ENCODE measurements at regions not wholly inside any gene's neighbourhood (a gene's known extent, or its start where the extent isn't known, plus 50 kb on each side); places are given as distances from the start of the nearest gene placed in this dataset.
"Not testable (repeated sequence)": the region's sequence is repeated elsewhere in the genome, so short reads cannot be mapped to it uniquely, and the experiment has no call there.

- H3K27me3 ChIP-seq (replicated peaks; ENCODE audit: insufficient read depth) = no peaks in the 10 kb centered on the region
- no peak overlapping the region for H3K4me3 ChIP-seq
- H3K27ac ChIP-seq = no peak overlapping the region
- no peaks in the 10 kb centered on the region for H3K36me3 ChIP-seq
- intact Hi-C loops (cut with DNase I) = no loop called here
- H3K4me1 ChIP-seq (replicated peaks) = no peaks in the 10 kb centered on the region
- no peaks in the 10 kb centered on the region for H3K9me3 ChIP-seq
- DNase-seq (ENCODE audit: low spot score) = no peak
- TF ChIP-seq POLR2AphosphoS5 (IDR thresholded peaks at IDR 0.05) = no peak
- no peak for TF ChIP-seq POLR2A (IDR thresholded peaks at IDR 0.05)
- WGBS = 79% methylated on average over 2 of the region's 2 CpGs
These were observed 69.9 kb upstream of the NAA35 start for GRCh38 chr9:85871008-85871407.

GRCh38 chr9:85871683-85872082 lies 69.3 kb upstream of the NAA35 start:
- 61% methylated on average over 5 of the region's 5 CpGs for WGBS
- H3K9me3 ChIP-seq; intact Hi-C loops (cut with DNase I): not testable (repeated sequence)

GRCh38 chr9:85872463-85872862 lies 68.5 kb upstream of the NAA35 start:
- Histone ChIP-seq H3K4me3 (no peak overlapping the region), H3K9me3 (no peaks in the 10 kb centered on the region), H3K27ac (no peak overlapping the region), H3K4me1 (replicated peaks) (no peaks in the 10 kb centered on the region), H3K27me3 (replicated peaks; ENCODE audit: insufficient read depth) (no peaks in the 10 kb centered on the region), H3K36me3 (no peaks in the 10 kb centered on the region)
- WGBS = 96% methylated on average over 6 of the region's 6 CpGs
- intact Hi-C loops (cut with DNase I) = no loop called here
- no peak for DNase-seq (ENCODE audit: low spot score)
- TF ChIP-seq POLR2A (IDR thresholded peaks at IDR 0.05) = no peak
- no peak for TF ChIP-seq CTCF (IDR thresholded peaks at IDR 0.05)
- TF ChIP-seq POLR2AphosphoS5 (IDR thresholded peaks at IDR 0.05) = no peak

More at GRCh38 chr9:85871683-85872082, 69.3 kb upstream of the NAA35 start:
- not testable (repeated sequence) for H3K27ac ChIP-seq; H3K36me3 ChIP-seq; DNase-seq (ENCODE audit: low spot score); H3K4me1 ChIP-seq (replicated peaks); H3K27me3 ChIP-seq (replicated peaks; ENCODE audit: insufficient read depth); H3K4me3 ChIP-seq

GRCh38 chr9:85876628-85877027 lies 64.3 kb upstream of the NAA35 start:
- H3K27ac ChIP-seq = no peak overlapping the region

GRCh38 chr9:85878872-85879597 lies 61.9 kb upstream of the NAA35 start:
- DNase-seq (ENCODE audit: low spot score); H3K4me3 ChIP-seq; H3K9me3 ChIP-seq; intact Hi-C loops (cut with DNase I); H3K36me3 ChIP-seq; H3K27ac ChIP-seq; H3K4me1 ChIP-seq (replicated peaks); H3K27me3 ChIP-seq (replicated peaks; ENCODE audit: insufficient read depth): not testable (repeated sequence)
- 47% methylated on average over 5 of the region's 5 CpGs for WGBS

More at GRCh38 chr9:85876628-85877027, 64.3 kb upstream of the NAA35 start:
- TF ChIP-seq POLR2A (IDR thresholded peaks at IDR 0.05) = no peak
- DNase-seq (ENCODE audit: low spot score) = no peak
- no peak overlapping the region for H3K4me3 ChIP-seq
- H3K4me1 ChIP-seq (replicated peaks) = no peaks in the 10 kb centered on the region
- H3K27me3 ChIP-seq (replicated peaks; ENCODE audit: insufficient read depth) = no peaks in the 10 kb centered on the region
- no peaks in the 10 kb centered on the region for H3K36me3 ChIP-seq
- H3K9me3 ChIP-seq = no peaks in the 10 kb centered on the region
- intact Hi-C loops (cut with DNase I) = no loop called here

GRCh38 chr9:85880507-85880906 lies 60.4 kb upstream of the NAA35 start:
- H3K27me3 ChIP-seq (replicated peaks; ENCODE audit: insufficient read depth); H3K27ac ChIP-seq; H3K9me3 ChIP-seq; H3K4me3 ChIP-seq; DNase-seq (ENCODE audit: low spot score); H3K4me1 ChIP-seq (replicated peaks); H3K36me3 ChIP-seq; intact Hi-C loops (cut with DNase I): not testable (repeated sequence)
- 79% methylated on average over 3 of the region's 3 CpGs for WGBS

- Histone ChIP-seq H3K27ac (no peak overlapping the region), H3K4me3 (no peak overlapping the region), H3K9me3 (no peaks in the 10 kb centered on the region), H3K36me3 (no peaks in the 10 kb centered on the region), H3K4me1 (replicated peaks) (no peaks in the 10 kb centered on the region), H3K27me3 (replicated peaks; ENCODE audit: insufficient read depth) (no peaks in the 10 kb centered on the region)
- TF ChIP-seq POLR2A (IDR thresholded peaks at IDR 0.05) (no peak), POLR2AphosphoS5 (IDR thresholded peaks at IDR 0.05) (no peak), CTCF (IDR thresholded peaks at IDR 0.05) (no peak)
- 97% methylated on average over 8 of the region's 8 CpGs for WGBS
- DNase-seq (ENCODE audit: low spot score) = no peak
- intact Hi-C loops (cut with DNase I) = no loop called here
These were observed 56.7 kb upstream of the NAA35 start for GRCh38 chr9:85884256-85884655.

Measured in prostate gland (tissue), 2 donors.